Common myeloid progenitor, CD34-positive (primary cell): ENCODE measurements at regions not wholly inside any gene's neighbourhood (a gene's known extent, or its start where the extent isn't known, plus 50 kb on each side); places are given as distances from the start of the nearest gene placed in this dataset.
A peak's percentile ranks its signal among the peaks of the same experiment; 100 is the strongest.

Experiments used
- CTCF ChIA-PET: fragments of 350-600 bp; sonication (Branson Sonifier 250); formaldehyde crosslinking; loops from one replicate; lab custom pipeline; 2021; ENCODE audit warnings: antibody characterized with exemption; lab: Charles Lee
- POLR2A ChIA-PET: fragments of 350-600 bp; sonication (Branson Sonifier 250); formaldehyde crosslinking; loops from one replicate; lab custom pipeline; 2021; ENCODE audit warnings: antibody characterized with exemption; lab: Charles Lee
- DNase-seq, 3 donors: peaks; one replicate each; pipeline versions ENCODE4 v3.0.0 to v3.0.0-alpha.2; 2013
- H3K27ac ChIP-seq, 2 experiments: 1 replicate in 1 of 2; 2 replicates in 1 of 2; pipeline ENCODE4 v1.7.0; 2013; ENCODE audit warnings: inconsistent platforms in 2 of 2, low read length in 2 of 2, mild to moderate bottlenecking in 2 of 2, low read depth in 1 of 2, moderate library complexity in 1 of 2; ENCODE audit not compliant: severe bottlenecking in 2 of 2, insufficient read depth in 1 of 2, poor library complexity in 1 of 2
- H3K27me3 ChIP-seq, 5 experiments: replicated peaks in 2 of 5; 1 replicate in 3 of 5; 2 replicates in 2 of 5; pipeline versions ENCODE4 v1.6.1 to v1.7.0; 2013; ENCODE audit warnings: low read length in 4 of 5, mild to moderate bottlenecking in 2 of 5, moderate library complexity in 2 of 5, inconsistent platforms in 1 of 5; ENCODE audit not compliant: insufficient read depth in 5 of 5, control insufficient read depth in 4 of 5
- H3K36me3 ChIP-seq, 4 experiments: 1 replicate in 2 of 4; 2 replicates in 2 of 4; pipeline versions ENCODE4 v1.6.1 to v1.7.0; 2013; ENCODE audit warnings: low read length in 3 of 4, control low read depth in 1 of 4, mild to moderate bottlenecking in 1 of 4; ENCODE audit not compliant: control insufficient read depth in 4 of 4, insufficient read depth in 4 of 4
- H3K4me1 ChIP-seq, 4 experiments: 1 replicate in 3 of 4; 2 replicates in 1 of 4; pipeline versions ENCODE4 v1.6.1 to v1.7.1; 2013; ENCODE audit warnings: low read length in 3 of 4, mild to moderate bottlenecking in 3 of 4, control low read depth in 1 of 4, inconsistent platforms in 1 of 4, moderate library complexity in 1 of 4; ENCODE audit not compliant: control insufficient read depth in 4 of 4, insufficient read depth in 4 of 4; ENCODE audit errors: control extremely low read depth in 1 of 4
- H3K4me3 ChIP-seq, 7 experiments: 1 replicate in 4 of 7; 2 replicates in 3 of 7; pipeline versions ENCODE4 v1.5.1 to v1.7.0; 2013; ENCODE audit warnings: mild to moderate bottlenecking in 7 of 7, low read length in 6 of 7, moderate library complexity in 6 of 7, inconsistent platforms in 2 of 7, low read depth in 2 of 7, control low read depth in 1 of 7; ENCODE audit not compliant: insufficient read depth in 4 of 7, control insufficient read depth in 1 of 7; ENCODE audit errors: extremely low read depth in 1 of 7
- H3K9me3 ChIP-seq, 5 experiments: 1 replicate in 4 of 5; 2 replicates in 1 of 5; pipeline versions ENCODE4 v1.6.1 to v1.7.1; 2013; ENCODE audit warnings: low read length in 4 of 5, mild to moderate bottlenecking in 2 of 5, inconsistent platforms in 1 of 5, low read depth in 1 of 5, moderate library complexity in 1 of 5; ENCODE audit not compliant: control insufficient read depth in 4 of 5, insufficient read depth in 2 of 5; ENCODE audit errors: control extremely low read depth in 1 of 5
- WGBS: methylation state at CpG from one replicate; pipeline ENCODE4 v1.1.5; 2013; ENCODE audit not compliant: insufficient coverage; 5-methylcytosine and 5-hydroxymethylcytosine counted together

DNA sequence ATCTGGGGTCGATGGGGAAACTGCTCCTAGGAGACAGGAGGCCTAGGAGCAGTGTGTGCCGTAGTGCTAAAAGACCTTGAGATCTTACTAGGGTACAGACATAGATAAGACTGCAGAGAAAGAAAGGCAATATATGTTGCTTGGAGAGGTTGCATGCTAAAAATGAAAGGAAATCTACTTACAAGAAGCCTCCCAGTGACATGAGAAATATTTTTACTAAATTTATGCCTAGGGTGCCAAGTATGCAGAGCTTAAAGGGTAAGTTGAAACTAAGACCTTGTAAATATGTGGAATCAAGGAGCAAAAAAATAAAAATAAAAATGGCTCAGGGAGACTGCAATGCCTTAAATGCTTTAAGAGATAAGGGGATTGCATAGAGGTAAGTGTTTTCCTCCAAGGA is 74.8 kb downstream of the PDE6H start:
- DNase-seq, result no peak
- WGBS, result 78% methylated on average over 1 of the region's 2 CpGs
- ChIA-PET CTCF (no interaction called here), POLR2A (no interaction called here)
- no peaks in the 10 kb centered on the region for H3K36me3 ChIP-seq
- no peaks in the 10 kb centered on the region for H3K9me3 ChIP-seq
- H3K27ac ChIP-seq, result no peak overlapping the region
- no peak overlapping the region for H3K4me3 ChIP-seq
- no peaks in the 10 kb centered on the region for H3K4me1 ChIP-seq
- H3K27me3 ChIP-seq, result peaks cover 0 to 3% (median 0%) of the 10 kb centered on the region in 5 experiments

- Histone ChIP-seq H3K4me1 (no peaks in the 10 kb centered on the region), H3K27ac (no peak overlapping the region), H3K36me3 (no peaks in the 10 kb centered on the region), H3K4me3 (no peak overlapping the region), H3K27me3 (peaks cover 0 to 3% (median 0%) of the 10 kb centered on the region in 5 experiments), H3K9me3 (no peaks in the 10 kb centered on the region)
- DNase-seq, result no peak
- 93% methylated on average over 4 of the region's 8 CpGs for WGBS
- CTCF ChIA-PET, result no interaction called here
- POLR2A ChIA-PET, result no interaction called here
Observed at GRCh38 chr12:15049461-15050153, 76.8 kb downstream of the PDE6H start.

DNA sequence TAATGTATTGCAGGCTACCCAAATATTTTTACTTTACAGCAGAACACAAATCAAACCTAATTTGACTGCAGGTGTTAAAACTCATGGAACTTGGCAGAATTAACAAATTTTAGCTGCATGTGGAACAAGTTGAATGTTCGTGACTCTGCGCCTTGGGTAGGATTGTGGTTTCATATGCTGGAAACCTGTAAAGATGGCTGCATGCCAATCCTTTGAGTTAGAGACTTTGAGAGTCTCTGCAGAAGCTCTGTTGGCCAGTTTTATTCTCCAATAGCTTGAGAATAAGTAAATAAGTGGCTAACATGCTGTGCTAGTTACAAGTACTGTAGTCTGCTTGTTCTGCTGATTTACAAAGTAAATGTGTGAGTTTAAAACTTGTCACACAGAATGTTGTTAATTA is 77.8 kb downstream of the PDE6H start:
- Histone ChIP-seq H3K36me3 (no peaks in the 10 kb centered on the region), H3K9me3 (no peaks in the 10 kb centered on the region), H3K4me1 (no peaks in the 10 kb centered on the region), H3K27ac (no peak overlapping the region), H3K27me3 (peaks cover 0 to 3% (median 0%) of the 10 kb centered on the region in 5 experiments), H3K4me3 (no peak overlapping the region)
- POLR2A ChIA-PET, result no interaction called here
- CTCF ChIA-PET, result no interaction called here
- WGBS, result 21% methylated on average over 2 of the region's 2 CpGs
- peak in 2 of 3 donors; percentile 10 to 91 for DNase-seq

GRCh38 chr12:15052691-15053090 is 79.8 kb downstream of the PDE6H start:
- H3K9me3 ChIP-seq, result no peaks in the 10 kb centered on the region
- ChIA-PET CTCF (no interaction called here), POLR2A (no interaction called here)
- no peak overlapping the region for H3K27ac ChIP-seq
- H3K4me1 ChIP-seq, result no peaks in the 10 kb centered on the region
- peaks cover 0 to 2% (median 0%) of the 10 kb centered on the region in 5 experiments for H3K27me3 ChIP-seq
- WGBS, result 100% methylated on average over 1 of the region's 2 CpGs
- no peak for DNase-seq
- no peaks in the 10 kb centered on the region for H3K36me3 ChIP-seq
- H3K4me3 ChIP-seq, result no peak overlapping the region

DNA sequence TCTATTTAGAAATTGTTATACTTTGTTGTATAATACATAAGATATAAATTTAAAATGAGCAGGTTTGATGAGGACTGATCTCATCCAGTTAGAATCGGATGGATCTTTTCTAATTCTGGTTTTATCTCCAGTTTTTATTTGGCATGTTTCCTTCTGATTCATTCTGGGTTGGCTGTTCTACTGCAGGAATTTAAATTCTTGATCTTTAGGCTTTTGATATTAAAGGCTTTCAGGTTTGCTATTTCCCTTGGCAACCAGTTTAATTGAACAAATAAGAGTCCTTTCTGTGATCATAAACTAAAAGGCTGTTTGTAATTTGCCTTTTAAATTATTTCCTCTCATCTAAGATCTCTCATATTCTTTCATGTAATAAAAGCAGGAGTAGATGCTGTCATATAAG is 83.4 kb downstream of the PDE6H start:
- POLR2A ChIA-PET, result no interaction called here

More for the DNA sequence above, 83.4 kb downstream of the PDE6H start:
- peaks cover 0 to 2% (median 0%) of the 10 kb centered on the region in 5 experiments for H3K27me3 ChIP-seq
- no peaks in the 10 kb centered on the region for H3K36me3 ChIP-seq
- H3K27ac ChIP-seq, result no peak overlapping the region
- CTCF ChIA-PET, result no interaction called here
- H3K4me3 ChIP-seq, result no peak overlapping the region
- H3K9me3 ChIP-seq, result no peaks in the 10 kb centered on the region
- WGBS, result no CpG with 5 or more reads among the region's 1 CpG
- no peak for DNase-seq
- no peaks in the 10 kb centered on the region for H3K4me1 ChIP-seq
